Progenitor cell of endocrine pancreas (in vitro differentiated cells): ENCODE measurements at regions not wholly inside any gene's neighbourhood (a gene's known extent, or its start where the extent isn't known, plus 50 kb on each side); places are given as distances from the start of the nearest gene placed in this dataset.

ENCODE experiments used
- DNase-seq: peaks from one replicate; pipeline ENCODE4 v3.0.0; 2021; ENCODE audit warnings: low spot score; ENCODE audit not compliant: unreplicated experiment
- H3K27ac Mint-ChIP-seq: 2 replicates; pipeline ENCODE4 v1.8.0; 2021; ENCODE audit warnings: mild to moderate bottlenecking, moderate library complexity, mixed read lengths
- H3K27me3 Mint-ChIP-seq: 2 replicates; pipeline ENCODE4 v1.8.0; 2021; ENCODE audit warnings: mixed read lengths
- H3K36me3 Mint-ChIP-seq: 2 replicates; pipeline ENCODE4 v1.8.0; 2022; ENCODE audit warnings: mixed read lengths; ENCODE audit not compliant: insufficient read depth
- H3K4me1 Mint-ChIP-seq: 2 replicates; pipeline ENCODE4 v1.8.0; 2021; ENCODE audit warnings: low read depth, mixed read lengths
- H3K4me3 Mint-ChIP-seq: 2 replicates; pipeline ENCODE4 v1.8.0; 2021; ENCODE audit warnings: low read depth, mild to moderate bottlenecking, moderate library complexity, mixed read lengths
- H3K9me3 Mint-ChIP-seq: 2 replicates; pipeline ENCODE4 v1.8.0; 2021; ENCODE audit warnings: low read depth, mixed read lengths
- TF ChIP-seq, protein P1 (sequence below): fragments of 200-600 bp; sonication (generic); IDR thresholded peaks from one replicate; pipeline ENCODE4 v1.5.0; 2021; ENCODE audit warnings: antibody characterized with exemption, mild to moderate bottlenecking; ENCODE audit not compliant: unreplicated experiment

DNA sequence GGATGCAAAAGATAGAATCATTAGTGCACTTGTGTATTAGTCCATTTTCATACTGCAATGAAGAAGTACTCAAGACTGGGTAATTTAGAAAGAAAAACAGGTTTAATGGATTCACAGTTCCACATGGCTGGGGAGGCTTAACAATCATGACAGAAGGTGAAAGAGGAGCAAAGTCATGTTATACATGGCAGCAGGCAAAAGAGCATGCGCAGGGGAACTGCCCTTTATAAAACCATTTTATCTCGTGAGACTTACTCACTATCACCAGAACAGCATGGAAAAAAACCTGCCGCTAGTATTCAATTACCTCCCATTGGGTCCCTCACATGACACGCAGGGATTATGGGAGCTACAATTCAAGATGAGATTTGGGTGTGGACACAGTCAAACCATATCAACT lies 129.4 kb downstream of the SCG2 start:
- Mint-ChIP-seq H3K27ac (no peak overlapping the region), H3K36me3 (no peaks in the 10 kb centered on the region), H3K4me3 (no peak overlapping the region), H3K9me3 (no peaks in the 10 kb centered on the region), H3K4me1 (no peaks in the 10 kb centered on the region), H3K27me3 (no peaks in the 10 kb centered on the region)
- TF ChIP-seq, protein P1, sequence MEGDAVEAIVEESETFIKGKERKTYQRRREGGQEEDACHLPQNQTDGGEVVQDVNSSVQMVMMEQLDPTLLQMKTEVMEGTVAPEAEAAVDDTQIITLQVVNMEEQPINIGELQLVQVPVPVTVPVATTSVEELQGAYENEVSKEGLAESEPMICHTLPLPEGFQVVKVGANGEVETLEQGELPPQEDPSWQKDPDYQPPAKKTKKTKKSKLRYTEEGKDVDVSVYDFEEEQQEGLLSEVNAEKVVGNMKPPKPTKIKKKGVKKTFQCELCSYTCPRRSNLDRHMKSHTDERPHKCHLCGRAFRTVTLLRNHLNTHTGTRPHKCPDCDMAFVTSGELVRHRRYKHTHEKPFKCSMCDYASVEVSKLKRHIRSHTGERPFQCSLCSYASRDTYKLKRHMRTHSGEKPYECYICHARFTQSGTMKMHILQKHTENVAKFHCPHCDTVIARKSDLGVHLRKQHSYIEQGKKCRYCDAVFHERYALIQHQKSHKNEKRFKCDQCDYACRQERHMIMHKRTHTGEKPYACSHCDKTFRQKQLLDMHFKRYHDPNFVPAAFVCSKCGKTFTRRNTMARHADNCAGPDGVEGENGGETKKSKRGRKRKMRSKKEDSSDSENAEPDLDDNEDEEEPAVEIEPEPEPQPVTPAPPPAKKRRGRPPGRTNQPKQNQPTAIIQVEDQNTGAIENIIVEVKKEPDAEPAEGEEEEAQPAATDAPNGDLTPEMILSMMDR = no peak
- no peak for DNase-seq

DNA sequence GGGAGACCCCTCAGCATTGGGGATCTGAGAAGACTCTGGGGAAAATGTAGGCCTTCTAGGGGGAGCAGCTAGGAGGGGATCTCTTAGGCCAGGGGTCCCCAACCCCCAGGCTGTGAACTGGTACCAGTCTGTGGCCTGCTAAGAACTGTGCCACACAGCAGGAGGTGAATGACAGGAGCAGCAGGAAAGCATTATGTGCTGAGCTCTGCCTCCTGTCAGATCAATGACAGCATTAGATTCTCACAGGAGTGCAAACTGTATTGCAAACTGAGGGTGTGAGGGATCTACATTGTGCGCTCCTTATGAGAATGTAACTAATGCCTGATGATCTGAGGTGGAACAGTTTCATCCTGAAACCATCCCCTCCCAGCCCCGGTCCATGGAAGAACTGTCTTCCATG lies 127.3 kb downstream of the SCG2 start:
- no peaks in the 10 kb centered on the region for H3K4me1 Mint-ChIP-seq
- DNase-seq = no peak
- no peaks in the 10 kb centered on the region for H3K9me3 Mint-ChIP-seq
- TF ChIP-seq, protein P1 = no peak
- no peaks in the 10 kb centered on the region for H3K36me3 Mint-ChIP-seq
- H3K4me3 Mint-ChIP-seq = no peak overlapping the region
- H3K27ac Mint-ChIP-seq = no peak overlapping the region
- no peaks in the 10 kb centered on the region for H3K27me3 Mint-ChIP-seq

GRCh38 chr2:223475901-223476300 lies 126.3 kb downstream of the SCG2 start:
- no peaks in the 10 kb centered on the region for H3K9me3 Mint-ChIP-seq
- no peak for DNase-seq
- no peak overlapping the region for H3K27ac Mint-ChIP-seq
- no peak overlapping the region for H3K4me3 Mint-ChIP-seq
- H3K4me1 Mint-ChIP-seq = no peaks in the 10 kb centered on the region
- no peaks in the 10 kb centered on the region for H3K36me3 Mint-ChIP-seq
- no peaks in the 10 kb centered on the region for H3K27me3 Mint-ChIP-seq
- TF ChIP-seq, protein P1 = no peak

DNA sequence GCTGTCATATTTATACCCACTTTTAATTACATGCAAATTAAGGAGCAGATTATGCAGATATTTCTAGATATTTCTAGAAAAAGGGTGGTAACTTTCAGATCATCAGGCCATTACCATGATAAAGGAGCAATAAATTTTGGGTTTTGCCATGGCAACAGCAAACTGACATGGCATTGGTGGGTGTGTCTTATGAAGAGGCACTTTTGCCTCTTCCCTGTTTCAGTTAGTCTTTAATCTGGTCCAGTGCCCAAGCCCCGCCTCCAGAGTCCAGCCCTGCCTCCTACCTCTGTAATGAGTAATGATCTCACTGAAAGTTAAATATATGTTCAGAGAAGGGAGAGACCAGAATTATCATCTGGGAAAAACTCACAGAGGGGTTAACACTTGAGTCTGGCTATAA lies 124.8 kb downstream of the SCG2 start:
- TF ChIP-seq, protein P1 = no peak
- no peak overlapping the region for H3K4me3 Mint-ChIP-seq
- DNase-seq = no peak
- no peaks in the 10 kb centered on the region for H3K36me3 Mint-ChIP-seq
- no peaks in the 10 kb centered on the region for H3K9me3 Mint-ChIP-seq
- H3K4me1 Mint-ChIP-seq = no peaks in the 10 kb centered on the region
- H3K27ac Mint-ChIP-seq = no peak overlapping the region
- no peaks in the 10 kb centered on the region for H3K27me3 Mint-ChIP-seq

GRCh38 chr2:223481486-223481885 lies 120.7 kb downstream of the SCG2 start:
- TF ChIP-seq, protein P1 = no peak
- H3K9me3 Mint-ChIP-seq = no peaks in the 10 kb centered on the region
- peaks cover 2% of the 10 kb centered on the region for H3K4me1 Mint-ChIP-seq
- no peaks in the 10 kb centered on the region for H3K36me3 Mint-ChIP-seq
- no peak overlapping the region for H3K27ac Mint-ChIP-seq
- DNase-seq = no peak
- no peak overlapping the region for H3K4me3 Mint-ChIP-seq
- H3K27me3 Mint-ChIP-seq = no peaks in the 10 kb centered on the region
